ENCODE measurements at regions not wholly inside any gene's neighbourhood (a gene's known extent, or its start where the extent isn't known, plus 50 kb on each side); places are given as distances from the start of the nearest gene placed in this dataset.
A peak's percentile ranks its signal among the peaks of the same experiment; 100 is the strongest.

DNA sequence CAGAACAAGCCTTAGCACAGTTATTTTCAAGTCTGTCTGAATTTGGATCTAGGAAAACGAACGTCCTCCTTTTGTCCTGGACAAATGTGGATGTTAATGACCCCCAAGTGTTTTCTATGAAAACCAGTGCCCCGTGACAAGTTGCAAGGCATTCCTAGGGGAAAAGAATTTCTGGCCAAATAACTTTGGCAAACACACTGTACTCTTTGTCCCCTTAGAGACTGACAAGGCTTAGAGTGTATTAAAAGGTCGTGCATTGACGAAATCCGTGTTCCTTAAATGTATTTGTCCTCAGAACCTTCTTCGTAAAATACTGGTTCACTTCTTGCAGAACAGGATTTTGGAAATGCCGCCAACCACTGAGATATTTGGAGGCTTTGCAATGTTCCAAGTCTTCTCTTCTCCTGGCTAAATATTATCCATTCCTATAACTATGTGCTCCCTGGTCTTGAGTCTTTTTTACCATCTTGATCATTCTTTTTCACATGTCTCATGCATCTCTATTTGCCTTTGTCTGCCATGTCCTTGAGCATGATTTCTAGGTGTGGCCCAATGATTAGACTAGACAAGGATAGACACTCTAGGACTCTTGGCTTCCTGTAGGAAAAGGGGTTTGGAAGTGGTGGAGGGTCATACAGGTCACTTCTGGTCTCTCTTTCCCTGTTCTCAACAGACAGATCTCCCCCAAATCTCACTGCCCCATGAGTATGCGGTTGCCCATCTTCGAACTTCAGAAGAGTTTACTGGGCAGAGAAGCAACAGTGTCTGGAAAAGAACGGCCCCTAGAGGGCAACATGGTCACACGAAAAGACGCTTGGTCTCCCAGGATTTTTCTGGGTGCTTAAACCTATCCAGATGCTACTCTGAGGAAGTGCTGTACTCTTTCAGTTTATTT is 117.5 kb downstream of the EDEM1 start:
- peak; percentile 60 for DNase-seq (ENCODE audit: low read depth, low spot score)

DNA sequence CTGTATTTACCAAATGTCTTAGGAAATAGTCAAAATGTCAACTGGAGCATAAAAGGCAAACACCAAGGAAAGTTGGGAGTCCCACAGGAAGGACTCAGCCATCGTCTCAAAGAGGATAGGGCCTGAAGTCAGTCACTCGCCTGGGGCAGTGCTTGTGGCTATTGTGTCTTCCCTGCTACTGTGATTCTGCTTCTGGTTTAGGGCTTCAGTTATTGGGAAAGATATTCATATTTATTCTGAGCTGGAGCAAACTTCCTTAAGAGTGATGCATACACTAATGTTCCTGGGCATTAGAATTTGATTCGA is 118.1 kb downstream of the EDEM1 start:
- DNase-seq (ENCODE audit: low read depth, low spot score): no peak

DNA sequence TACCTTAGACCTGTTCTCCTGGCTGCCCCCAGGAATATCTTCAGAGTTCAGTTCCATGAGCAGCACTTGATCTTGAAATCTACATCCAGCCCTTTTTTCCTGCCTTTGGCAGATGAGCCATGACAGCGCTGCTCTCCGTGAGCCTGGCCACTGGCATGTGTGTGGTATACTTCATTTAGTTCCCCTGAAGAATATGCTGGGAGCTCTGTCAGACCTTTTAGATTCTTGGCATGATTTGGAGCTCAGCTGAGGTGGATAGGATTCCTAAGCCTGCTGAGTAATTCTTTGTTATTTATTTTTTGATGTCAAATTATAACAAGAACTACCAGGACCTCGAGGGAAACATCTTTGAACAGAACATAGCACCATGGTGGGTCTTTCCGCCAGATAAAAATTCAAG is 121.7 kb downstream of the EDEM1 start:
- no peak for DNase-seq (ENCODE audit: low read depth, low spot score)

DNA sequence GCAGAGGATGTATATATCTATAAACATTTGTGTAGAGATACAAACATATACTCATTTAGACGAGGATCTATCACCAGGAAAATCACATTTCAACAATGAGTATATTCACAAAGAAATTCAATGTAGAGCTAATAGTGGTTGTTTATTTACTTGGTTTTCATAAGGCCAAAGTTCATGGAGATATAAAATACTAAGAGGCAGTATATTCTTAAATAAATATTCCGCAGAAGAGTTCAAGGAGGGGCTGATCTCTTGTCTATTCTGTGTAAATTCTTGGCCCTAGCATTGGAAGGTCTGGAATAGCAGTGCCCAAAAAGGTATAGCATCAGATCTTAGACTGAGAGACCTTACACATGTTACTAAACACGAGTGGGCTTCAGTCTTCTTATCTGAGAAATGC is 122.1 kb downstream of the EDEM1 start:
- DNase-seq (ENCODE audit: low read depth, low spot score): no peak

GRCh38 chr3:5310509-5310908 is 123.0 kb downstream of the EDEM1 start:
- DNase-seq (ENCODE audit: low read depth, low spot score): no peak

DNA sequence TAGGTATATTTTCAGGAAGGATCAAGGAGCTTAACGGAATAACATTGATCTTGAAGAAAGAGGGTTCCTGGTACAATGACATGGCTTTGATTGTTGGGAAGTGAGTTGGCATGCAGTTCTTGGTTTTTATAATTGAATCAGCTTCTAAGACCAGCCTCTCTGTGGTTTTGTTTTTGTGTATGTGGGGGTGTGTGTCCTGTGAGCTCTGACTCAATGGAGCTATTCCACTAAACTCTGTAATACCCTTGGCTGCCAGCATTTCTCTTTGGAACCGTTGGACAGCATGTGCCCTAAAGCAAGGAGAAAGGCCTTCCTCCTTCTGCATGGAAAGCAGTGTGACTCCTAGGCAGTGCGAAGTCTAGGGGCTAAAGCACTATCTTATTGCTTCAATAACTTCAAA is 124.8 kb downstream of the EDEM1 start:
- no peak for DNase-seq (ENCODE audit: low read depth, low spot score)

DNA sequence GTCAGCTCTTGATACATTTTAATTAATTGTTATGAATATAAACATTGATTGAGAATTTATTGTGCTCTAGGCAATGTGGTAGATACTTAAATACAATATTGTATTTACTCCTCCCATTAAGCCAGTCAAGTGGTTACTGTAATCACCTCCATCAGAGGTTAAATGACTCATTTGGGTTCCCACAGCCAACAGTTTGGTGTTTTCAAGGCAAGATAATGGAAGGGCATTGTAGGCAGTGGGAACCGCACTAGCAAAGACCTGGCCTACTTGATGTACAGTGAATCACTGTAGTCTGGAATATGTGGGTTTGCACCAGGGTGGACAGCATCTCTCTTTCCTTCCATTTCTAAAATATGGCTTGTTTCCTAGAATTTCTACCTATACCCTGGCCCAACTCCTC is 127.4 kb downstream of the EDEM1 start:
- no peak for DNase-seq (ENCODE audit: low read depth, low spot score)

GRCh38 chr3:5317557-5317956 is 130.1 kb downstream of the EDEM1 start:
- no peak for DNase-seq (ENCODE audit: low read depth, low spot score)

- DNase-seq (ENCODE audit: low read depth, low spot score): no peak
These were observed 131.9 kb downstream of the EDEM1 start for GRCh38 chr3:5319454-5319853.

DNA sequence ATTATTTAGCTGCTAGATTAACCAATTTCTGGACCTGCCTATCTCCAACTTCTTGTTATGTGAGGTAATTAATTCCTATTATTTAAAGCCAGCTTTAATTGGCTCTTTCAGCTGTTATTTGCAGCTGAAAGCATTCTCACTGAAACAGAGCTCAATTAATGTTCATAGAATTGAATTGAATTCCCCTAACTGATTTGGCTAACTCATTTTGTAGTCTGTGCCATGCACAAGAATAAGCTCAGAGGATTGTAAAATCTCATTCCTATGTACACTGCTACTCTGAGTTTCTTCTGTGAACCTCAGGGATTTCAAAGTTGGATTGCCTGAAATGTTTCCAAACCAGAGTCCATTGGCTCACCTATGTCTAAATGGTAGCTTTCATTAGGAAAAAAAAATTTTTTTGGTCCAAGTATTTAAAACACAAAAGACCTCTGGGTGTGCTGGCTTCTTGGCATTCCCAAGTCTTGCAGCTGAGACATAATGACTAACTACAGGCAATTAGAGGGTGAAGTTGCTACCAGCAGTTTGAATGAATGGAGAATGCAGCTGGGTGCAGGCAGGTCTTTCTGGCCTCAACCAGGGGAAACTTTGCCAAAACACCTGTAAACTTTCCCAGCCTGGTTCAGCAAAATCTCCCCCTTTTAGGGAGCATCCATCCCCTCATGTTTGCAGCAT is 134.3 kb downstream of the EDEM1 start:
- DNase-seq (ENCODE audit: low read depth, low spot score): no peak

DNA sequence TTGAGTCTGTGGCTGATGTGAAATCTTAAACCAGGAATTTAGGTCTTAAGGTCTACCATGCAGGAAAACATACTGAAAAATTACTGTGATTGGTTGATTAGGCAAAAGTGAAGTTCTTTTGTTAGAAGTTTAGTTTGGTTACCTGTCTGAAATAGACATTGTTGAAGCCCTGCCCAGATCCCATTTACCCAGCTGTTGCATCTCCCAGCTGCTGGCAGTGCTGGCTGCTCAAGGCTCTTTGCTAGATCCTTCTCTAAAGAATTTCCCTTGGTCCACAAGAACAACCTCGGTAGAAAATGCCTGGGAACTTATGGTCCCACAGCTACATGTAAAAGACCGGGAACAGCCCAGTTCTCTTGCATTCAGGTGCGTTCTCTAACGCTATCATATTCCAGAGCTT is 137.3 kb downstream of the EDEM1 start:
- DNase-seq (ENCODE audit: low read depth, low spot score): no peak

DNA sequence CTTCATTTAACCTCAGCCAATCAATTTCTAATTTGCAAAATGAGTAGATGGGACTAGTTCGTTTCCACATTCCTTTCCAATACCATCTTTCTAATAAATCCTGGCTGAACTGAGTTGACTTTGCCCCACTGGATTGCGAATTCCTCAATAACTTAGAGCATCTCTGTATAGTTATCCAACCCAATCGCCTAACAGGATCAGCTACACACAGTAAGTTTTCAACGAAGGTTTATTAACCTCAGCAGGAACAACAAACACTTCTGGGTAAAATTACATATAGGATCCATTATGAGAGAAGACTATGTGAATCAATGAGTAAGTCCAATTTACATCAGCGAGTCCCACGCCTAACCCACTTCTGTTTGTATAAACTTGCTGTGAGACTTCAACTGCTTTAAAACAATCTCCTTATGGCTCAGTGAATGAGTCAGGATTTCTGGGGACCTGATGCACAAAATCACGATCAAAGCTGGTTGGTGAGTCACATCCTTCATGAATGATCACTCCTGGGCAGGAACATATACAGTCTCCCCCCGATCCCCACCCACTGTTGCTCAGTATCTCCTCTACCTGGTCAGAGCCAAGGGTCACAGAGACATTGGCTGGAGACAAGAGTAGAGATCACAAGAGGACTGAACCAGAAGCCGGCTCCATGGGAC is 142.8 kb downstream of the EDEM1 start:
- no peak for DNase-seq (ENCODE audit: low read depth, low spot score)

DNA sequence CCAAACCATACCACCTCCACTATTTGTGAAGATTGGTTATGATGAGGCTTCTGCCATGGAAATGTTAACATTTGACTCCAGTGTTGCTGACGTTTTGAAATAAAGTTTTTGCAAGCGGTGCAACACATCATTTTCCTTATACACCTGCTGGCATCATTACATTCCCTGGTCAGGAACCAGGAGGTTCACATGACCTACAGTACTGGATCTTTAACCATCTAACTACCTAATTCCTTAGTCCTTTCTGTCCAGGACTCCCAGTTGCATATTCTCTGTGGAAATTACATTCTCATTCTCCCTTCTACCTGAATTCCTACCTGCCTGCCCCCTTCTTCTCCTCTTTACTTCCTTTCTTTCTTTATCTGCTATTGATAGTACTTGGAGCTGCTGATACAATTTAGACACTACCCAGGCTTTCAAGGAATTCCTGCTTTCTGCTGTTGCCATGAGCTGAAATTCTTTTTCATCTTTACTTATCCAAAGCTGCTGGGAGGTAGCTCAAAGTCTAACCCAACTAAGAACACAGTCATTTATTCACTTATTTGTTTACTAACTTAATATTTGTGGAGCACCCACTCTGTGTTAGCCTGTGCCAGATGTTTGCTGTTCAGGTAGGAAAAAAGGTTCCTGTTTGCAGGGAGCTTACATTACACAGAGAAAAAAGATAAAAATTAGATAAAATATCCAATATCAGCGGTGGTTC is 144.2 kb downstream of the EDEM1 start:
- no peak for DNase-seq (ENCODE audit: low read depth, low spot score)

- DNase-seq (ENCODE audit: low read depth, low spot score): no peak
These were observed 144.9 kb downstream of the EDEM1 start for GRCh38 chr3:5332270-5332956.

DNA sequence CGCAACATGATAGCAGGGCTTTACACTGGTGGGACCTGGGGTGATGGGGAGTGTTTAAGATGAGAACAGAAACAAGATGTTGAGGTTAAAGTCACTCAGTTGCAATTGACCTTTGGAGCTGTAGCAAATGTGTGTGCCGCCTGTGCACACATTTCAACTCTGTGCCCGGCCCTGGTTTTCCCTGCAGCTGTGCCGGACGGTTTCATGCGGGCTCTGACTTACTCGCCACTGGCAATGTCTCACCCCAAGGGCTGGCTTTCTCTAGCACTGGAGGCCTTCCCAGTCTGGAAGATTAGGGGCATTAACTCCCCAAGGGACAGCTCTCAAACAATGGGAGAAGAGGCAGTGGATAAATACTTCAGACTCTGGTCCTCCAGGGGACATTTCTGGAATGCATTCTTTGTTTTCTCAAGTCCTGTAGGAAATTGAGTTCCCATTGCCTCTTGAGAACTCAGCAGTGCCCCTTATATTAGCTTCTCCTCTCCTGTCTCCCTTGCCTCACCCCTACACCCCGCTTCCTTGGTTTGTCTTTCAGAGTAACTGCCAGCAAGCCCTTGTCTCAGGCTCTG is 152.5 kb downstream of the EDEM1 start:
- DNase-seq (ENCODE audit: low read depth, low spot score): peak; percentile 33

- DNase-seq (ENCODE audit: low read depth, low spot score): no peak
These were observed 154.1 kb downstream of the EDEM1 start for GRCh38 chr3:5341610-5342009.

- DNase-seq (ENCODE audit: low read depth, low spot score): no peak
These were observed 156.0 kb downstream of the EDEM1 start for GRCh38 chr3:5343459-5343858.

DNA sequence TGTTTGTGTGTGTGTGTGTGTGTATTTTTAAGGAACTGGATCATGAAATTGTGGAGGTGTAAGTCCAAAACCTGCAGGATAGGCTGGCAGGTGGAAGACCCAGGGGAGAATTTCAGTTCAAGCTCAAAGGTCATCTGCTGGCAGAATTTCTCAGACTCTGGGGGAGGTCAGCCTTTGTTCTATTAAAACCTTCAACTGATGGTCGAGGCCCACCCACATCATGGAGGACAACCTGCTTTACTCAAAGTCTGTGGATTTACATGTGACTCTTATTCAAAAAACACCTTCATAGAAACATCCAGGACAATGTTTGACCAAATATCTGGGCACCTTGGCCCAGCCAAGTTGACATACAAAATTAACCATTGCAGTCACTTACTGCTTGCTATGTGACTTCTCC is 157.2 kb downstream of the EDEM1 start:
- DNase-seq (ENCODE audit: low read depth, low spot score): no peak

- DNase-seq (ENCODE audit: low read depth, low spot score): no peak
These were observed 160.0 kb downstream of the EDEM1 start for GRCh38 chr3:5347486-5347885.

DNA sequence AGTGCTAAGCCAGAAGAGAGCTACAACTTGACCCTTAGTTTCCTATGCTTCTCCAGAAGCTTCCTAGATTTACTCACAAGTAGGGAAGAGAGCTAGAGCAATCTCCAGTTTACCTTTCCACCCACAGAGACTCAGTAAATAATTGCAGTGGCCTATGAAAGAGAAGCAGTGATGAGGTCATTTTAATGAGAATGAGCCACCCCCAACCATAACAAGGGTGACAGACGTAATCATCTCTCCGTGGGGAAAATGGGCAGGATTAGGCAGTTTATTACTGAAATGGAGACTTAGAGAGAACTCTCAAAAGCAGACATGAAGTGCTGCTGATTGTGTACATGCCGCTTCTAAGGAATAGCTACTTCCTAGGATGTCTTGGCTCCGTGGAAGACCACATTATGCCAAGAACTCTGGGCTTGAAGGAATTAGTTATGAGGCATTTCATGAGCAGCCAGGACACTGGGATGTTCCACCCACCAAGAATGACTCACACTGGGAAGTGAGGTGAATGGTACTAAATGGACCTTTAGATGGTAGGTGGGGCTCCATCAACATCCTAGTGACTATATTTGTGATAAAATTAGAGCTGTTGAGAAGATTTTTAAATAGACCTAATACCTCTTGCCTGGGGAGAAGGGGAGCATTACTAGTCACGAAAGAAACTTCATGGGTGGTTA is 160.9 kb downstream of the EDEM1 start:
- no peak for DNase-seq (ENCODE audit: low read depth, low spot score)

DNA sequence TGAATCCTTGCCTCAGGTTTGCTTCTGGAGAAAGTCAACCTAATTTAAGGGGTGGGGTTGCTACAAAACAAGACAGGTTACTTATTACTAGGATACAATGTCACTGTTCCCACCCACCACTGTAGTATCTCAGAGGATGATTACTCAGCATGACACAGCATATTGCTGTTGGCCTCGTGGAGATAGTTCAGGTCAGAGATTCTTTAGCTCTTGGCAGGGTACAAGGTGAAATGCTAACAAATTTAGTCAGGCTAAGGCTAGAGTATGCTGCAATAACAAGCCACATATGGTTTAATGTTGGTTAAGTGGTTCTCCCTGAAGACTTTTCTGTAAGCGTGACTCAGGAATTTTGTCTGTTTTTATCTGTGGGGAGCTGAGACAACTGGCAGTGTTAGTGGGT is 161.8 kb downstream of the EDEM1 start:
- DNase-seq (ENCODE audit: low read depth, low spot score): no peak
